Heart left ventricle (tissue), 13 donors: ENCODE measurements at regions not wholly inside any gene's neighbourhood (a gene's known extent, or its start where the extent isn't known, plus 50 kb on each side); places are given as distances from the start of the nearest gene placed in this dataset.

Source experiments
- POLR2A ChIP-seq, 2 donors: fragments of 450-650 bp; IDR thresholded peaks; one replicate each; pipeline ENCODE4 v1.6.1; 2017; ENCODE audit warnings: antibody characterized with exemption in 2 of 2, mild to moderate bottlenecking in 2 of 2, moderate library complexity in 2 of 2
- TF ChIP-seq, protein P1 (sequence below), 12 donors: fragments of 200-600 bp; sonication (generic) in 4 of 12; IDR thresholded peaks; one replicate each; pipeline versions ENCODE4 v1.5.0 to v1.8.0; 2018 to 2022; ENCODE audit warnings: antibody characterized with exemption in 12 of 12, mild to moderate bottlenecking in 5 of 12
- donor health status: ischemic (EF 13 %, LVEDD 7.1; RV severe dilation, severe dysfunction).
- donor health status: DM: no; HTN: yes; CAD: no.
- donor health status: DM: no; HTN: no; CAD: no.
- donor health status: ischemic (EF 25% LVEDD 6.9; RV normal size, moderate dysfunction).
- donor health status: ischemic (EF 25% LVEDD 5.7; RV mildly dilated, moderate dysfunction).
- donor health status: ischemic (EF 35%, LVEDD 5.7; RV mildly dilated, moderate dysfunction).
- donor health status: nonischemic (EF 11% LVEDD 7.7; RV severe dilation, severe dysfunction).
- donor health status: DM: yes; HTN: yes; CAD: no.
- donor health status: PGD.
- donor health status: ischemic (EF 29% LVEDD 5.4; RV normal size, mild dysfunction).
- donor health status: nonischemic (EF 23%, LVEDD 6.1; RV moderate dilation, normal function).

DNA sequence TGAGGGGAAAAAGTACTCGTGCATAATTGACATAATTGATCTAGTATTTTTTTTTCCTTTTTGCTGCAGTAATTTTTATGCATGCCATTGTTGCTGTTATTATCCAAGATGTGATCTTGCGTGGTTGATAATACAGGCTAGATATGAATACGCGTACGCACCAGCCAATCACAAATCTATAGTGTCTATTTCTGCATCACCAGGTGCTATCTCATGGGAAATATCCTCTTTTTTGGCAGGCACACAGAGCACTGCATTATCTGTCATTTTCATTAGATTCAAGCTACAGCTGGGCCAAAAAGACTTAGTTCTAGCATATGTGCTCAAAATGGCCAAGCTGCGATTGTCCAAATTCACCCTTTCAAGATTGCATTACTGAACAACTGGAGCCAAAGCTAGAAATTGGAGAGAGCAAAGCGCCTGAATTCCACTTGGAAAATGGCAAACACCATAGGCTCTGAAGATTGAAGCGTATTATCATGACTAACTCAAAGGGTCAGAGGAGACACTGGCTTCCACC, 181.1 kb downstream of the TSHZ3 start:
- TF ChIP-seq, protein P1, sequence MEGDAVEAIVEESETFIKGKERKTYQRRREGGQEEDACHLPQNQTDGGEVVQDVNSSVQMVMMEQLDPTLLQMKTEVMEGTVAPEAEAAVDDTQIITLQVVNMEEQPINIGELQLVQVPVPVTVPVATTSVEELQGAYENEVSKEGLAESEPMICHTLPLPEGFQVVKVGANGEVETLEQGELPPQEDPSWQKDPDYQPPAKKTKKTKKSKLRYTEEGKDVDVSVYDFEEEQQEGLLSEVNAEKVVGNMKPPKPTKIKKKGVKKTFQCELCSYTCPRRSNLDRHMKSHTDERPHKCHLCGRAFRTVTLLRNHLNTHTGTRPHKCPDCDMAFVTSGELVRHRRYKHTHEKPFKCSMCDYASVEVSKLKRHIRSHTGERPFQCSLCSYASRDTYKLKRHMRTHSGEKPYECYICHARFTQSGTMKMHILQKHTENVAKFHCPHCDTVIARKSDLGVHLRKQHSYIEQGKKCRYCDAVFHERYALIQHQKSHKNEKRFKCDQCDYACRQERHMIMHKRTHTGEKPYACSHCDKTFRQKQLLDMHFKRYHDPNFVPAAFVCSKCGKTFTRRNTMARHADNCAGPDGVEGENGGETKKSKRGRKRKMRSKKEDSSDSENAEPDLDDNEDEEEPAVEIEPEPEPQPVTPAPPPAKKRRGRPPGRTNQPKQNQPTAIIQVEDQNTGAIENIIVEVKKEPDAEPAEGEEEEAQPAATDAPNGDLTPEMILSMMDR (IDR thresholded peaks at IDR 0.05): no peak
- TF ChIP-seq POLR2A (IDR thresholded peaks at IDR 0.05): no peak
